MM.1S (cell line): ENCODE measurements at regions not wholly inside any gene's neighbourhood (a gene's known extent, or its start where the extent isn't known, plus 50 kb on each side); places are given as distances from the start of the nearest gene placed in this dataset.

Experiments used
- CTCF ChIP-seq: fragments of 300-600 bp; sonication (generic); IDR thresholded peaks from 2 replicates; pipeline ENCODE4 v1.5.1; 2016; ENCODE audit warnings: antibody characterized with exemption, low read length, mixed read lengths
- EZH2 ChIP-seq: fragments of 300-600 bp; sonication (generic); optimal IDR thresholded peaks from 2 replicates; pipeline ENCODE3; 2017; ENCODE audit warnings: low read depth, mild to moderate bottlenecking, antibody characterized with exemption, low read length, mixed read lengths
- EZH2phosphoT487 ChIP-seq: fragments of 300-600 bp; sonication (generic); IDR thresholded peaks from 2 replicates; pipeline ENCODE4 v1.6.1; 2018; ENCODE audit warnings: antibody characterized with exemption, low read length

- TF ChIP-seq EZH2 (no peak), CTCF (no peak), EZH2phosphoT487 (no peak)
Measured at GRCh38 chr13:97768134-97768533, 185.3 kb upstream of the IPO5 start.
